Endothelial cell (in vitro differentiated cells): ENCODE measurements at regions not wholly inside any gene's neighbourhood (a gene's known extent, or its start where the extent isn't known, plus 50 kb on each side); places are given as distances from the start of the nearest gene placed in this dataset.

Experiments
- DNase-seq: peaks from one replicate; pipeline ENCODE4 v3.0.0; 2021; ENCODE audit warnings: low spot score
- H3K27ac Mint-ChIP-seq: one replicate; pipeline ENCODE4 v1.8.0; 2021; ENCODE audit warnings: mixed read lengths, inconsistent platforms; ENCODE audit not compliant: unreplicated experiment
- H3K27me3 Mint-ChIP-seq: one replicate; pipeline ENCODE4 v1.8.0; 2021; ENCODE audit warnings: mild to moderate bottlenecking, moderate library complexity, mixed read lengths, inconsistent platforms; ENCODE audit not compliant: unreplicated experiment
- H3K36me3 Mint-ChIP-seq: one replicate; pipeline ENCODE4 v1.8.0; 2021; ENCODE audit warnings: mild to moderate bottlenecking, low read depth, mixed read lengths, inconsistent platforms; ENCODE audit not compliant: unreplicated experiment
- H3K4me1 Mint-ChIP-seq: one replicate; pipeline ENCODE4 v1.8.0; 2021; ENCODE audit warnings: mild to moderate bottlenecking, mixed read lengths, inconsistent platforms; ENCODE audit not compliant: unreplicated experiment
- H3K4me3 Mint-ChIP-seq: one replicate; pipeline ENCODE4 v1.8.0; 2021; ENCODE audit warnings: mild to moderate bottlenecking, mixed read lengths, inconsistent platforms; ENCODE audit not compliant: unreplicated experiment
- H3K9me3 Mint-ChIP-seq: one replicate; pipeline ENCODE4 v1.8.0; 2021; ENCODE audit warnings: mixed read lengths, inconsistent platforms; ENCODE audit not compliant: unreplicated experiment
- TF ChIP-seq, protein P1 (sequence below): fragments of 200-600 bp; sonication (generic); IDR thresholded peaks from one replicate; pipeline ENCODE4 v1.5.0; 2021; ENCODE audit warnings: antibody characterized with exemption; ENCODE audit not compliant: unreplicated experiment

DNA sequence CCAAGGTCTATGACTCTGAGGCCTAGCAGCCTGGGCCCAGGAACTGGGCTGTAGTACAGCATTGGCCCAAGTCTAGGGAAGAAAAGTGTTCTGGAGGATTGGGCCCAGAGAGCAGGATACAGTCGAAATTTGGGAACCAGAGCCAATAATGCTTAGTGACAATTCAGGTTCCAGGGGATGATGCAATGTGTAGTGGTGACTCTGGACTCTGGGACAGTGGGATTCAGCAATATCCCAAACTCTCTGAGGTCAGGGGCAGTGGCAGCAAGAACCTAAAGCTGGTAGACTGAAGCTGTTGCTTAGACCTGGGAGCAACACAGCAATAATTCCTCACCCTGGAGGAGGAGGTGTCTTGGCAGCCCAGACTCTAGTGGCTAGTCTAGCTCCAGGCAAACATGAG, 545.5 kb upstream of the ARGLU1 start:
- H3K27ac Mint-ChIP-seq, result no peak overlapping the region
- no peak overlapping the region for H3K4me3 Mint-ChIP-seq
- DNase-seq, result no peak
- peaks cover 6% of the 10 kb centered on the region for H3K36me3 Mint-ChIP-seq
- no peaks in the 10 kb centered on the region for H3K4me1 Mint-ChIP-seq
- H3K27me3 Mint-ChIP-seq, result no peaks in the 10 kb centered on the region
- no peaks in the 10 kb centered on the region for H3K9me3 Mint-ChIP-seq
- TF ChIP-seq, protein P1, sequence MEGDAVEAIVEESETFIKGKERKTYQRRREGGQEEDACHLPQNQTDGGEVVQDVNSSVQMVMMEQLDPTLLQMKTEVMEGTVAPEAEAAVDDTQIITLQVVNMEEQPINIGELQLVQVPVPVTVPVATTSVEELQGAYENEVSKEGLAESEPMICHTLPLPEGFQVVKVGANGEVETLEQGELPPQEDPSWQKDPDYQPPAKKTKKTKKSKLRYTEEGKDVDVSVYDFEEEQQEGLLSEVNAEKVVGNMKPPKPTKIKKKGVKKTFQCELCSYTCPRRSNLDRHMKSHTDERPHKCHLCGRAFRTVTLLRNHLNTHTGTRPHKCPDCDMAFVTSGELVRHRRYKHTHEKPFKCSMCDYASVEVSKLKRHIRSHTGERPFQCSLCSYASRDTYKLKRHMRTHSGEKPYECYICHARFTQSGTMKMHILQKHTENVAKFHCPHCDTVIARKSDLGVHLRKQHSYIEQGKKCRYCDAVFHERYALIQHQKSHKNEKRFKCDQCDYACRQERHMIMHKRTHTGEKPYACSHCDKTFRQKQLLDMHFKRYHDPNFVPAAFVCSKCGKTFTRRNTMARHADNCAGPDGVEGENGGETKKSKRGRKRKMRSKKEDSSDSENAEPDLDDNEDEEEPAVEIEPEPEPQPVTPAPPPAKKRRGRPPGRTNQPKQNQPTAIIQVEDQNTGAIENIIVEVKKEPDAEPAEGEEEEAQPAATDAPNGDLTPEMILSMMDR, result no peak

DNA sequence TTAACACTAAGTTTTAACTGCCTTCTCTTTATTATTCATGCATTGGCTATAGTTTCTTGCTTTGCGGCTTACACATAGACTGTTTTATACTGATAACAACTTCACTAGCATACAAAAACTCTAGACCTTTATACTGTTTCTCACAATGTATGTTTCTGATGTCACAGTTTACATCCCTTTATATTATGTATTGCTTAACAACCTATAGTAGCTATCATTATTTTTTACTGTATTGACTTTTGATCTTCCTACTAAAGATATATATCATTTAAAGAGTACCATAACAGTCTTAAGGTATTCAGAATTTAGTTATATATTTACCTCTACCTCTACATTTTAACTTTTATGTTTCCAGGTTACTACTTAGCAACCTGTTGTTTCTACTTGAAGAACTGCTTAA, 543.3 kb upstream of the ARGLU1 start:
- TF ChIP-seq, protein P1, result no peak
- DNase-seq, result no peak
- H3K4me1 Mint-ChIP-seq, result no peaks in the 10 kb centered on the region
- no peak overlapping the region for H3K4me3 Mint-ChIP-seq
- peaks cover 6% of the 10 kb centered on the region for H3K36me3 Mint-ChIP-seq
- H3K9me3 Mint-ChIP-seq, result no peaks in the 10 kb centered on the region
- H3K27ac Mint-ChIP-seq, result no peak overlapping the region
- H3K27me3 Mint-ChIP-seq, result no peaks in the 10 kb centered on the region

DNA sequence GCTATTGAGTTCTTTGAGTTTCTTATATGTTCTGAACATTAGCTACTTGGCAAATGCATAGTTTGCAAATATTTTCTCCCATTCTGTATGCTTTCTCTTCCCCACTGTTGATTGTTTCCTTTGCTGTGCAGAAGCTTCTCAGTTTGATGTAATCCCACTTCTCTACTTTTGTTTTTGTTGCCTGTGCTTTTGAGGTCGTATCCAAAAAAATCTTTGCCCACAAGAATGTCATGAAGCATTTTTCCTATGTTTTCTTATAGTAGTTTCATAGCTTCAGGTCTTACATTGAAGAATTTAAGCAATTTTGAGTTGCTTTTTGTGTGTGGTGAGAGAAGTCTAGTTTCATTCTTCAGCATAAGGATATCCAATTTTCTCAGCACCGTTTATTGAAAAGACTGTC, 536.7 kb upstream of the ARGLU1 start:
- H3K27ac Mint-ChIP-seq, result no peak overlapping the region
- H3K27me3 Mint-ChIP-seq, result no peaks in the 10 kb centered on the region
- H3K36me3 Mint-ChIP-seq, result peaks cover 6% of the 10 kb centered on the region
- H3K9me3 Mint-ChIP-seq, result no peaks in the 10 kb centered on the region
- H3K4me3 Mint-ChIP-seq, result no peak overlapping the region
- DNase-seq, result no peak
- no peaks in the 10 kb centered on the region for H3K4me1 Mint-ChIP-seq
- TF ChIP-seq, protein P1, result no peak

DNA sequence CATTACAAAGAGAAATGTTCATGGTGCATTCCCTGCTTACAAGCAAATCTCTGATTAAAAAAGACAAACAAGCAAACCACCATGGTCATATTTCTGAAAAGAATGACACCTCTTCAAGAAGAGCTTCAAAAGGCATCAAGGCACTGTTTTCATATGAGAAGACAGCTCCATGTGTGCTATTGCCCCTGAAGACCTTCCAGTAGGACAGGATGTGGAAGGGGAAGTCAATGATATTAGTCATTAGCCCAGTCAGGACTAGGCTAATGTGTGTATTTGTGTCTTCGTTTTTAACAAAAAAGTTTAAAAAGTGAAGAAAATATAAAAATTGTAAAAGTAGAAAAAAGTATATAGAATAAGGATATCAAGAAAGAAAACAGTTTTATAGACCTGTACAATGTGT, 534.7 kb upstream of the ARGLU1 start:
- Mint-ChIP-seq H3K4me1 (no peaks in the 10 kb centered on the region), H3K36me3 (no peaks in the 10 kb centered on the region), H3K27me3 (no peaks in the 10 kb centered on the region), H3K9me3 (no peaks in the 10 kb centered on the region), H3K4me3 (no peak overlapping the region), H3K27ac (no peak overlapping the region)
- no peak for DNase-seq
- TF ChIP-seq, protein P1, result no peak

DNA sequence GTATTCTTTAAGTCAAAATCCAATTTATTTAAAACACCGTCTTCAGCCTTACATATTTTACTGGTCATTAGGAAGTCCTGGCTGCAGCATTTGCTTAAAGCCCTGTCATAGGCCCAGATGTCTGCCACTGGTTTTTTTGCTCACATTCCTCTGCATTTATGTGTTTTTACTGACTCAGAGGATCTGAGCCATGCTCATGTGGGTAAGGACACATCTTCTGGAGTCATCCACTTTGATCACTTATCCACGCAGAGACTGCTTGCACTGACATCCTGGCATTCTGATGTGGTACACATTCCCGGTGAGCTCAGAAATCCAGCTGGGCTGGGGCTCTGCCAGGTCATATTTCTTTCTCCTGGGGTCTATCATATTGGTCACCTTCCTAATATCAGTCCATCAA, 531.7 kb upstream of the ARGLU1 start:
- no peaks in the 10 kb centered on the region for H3K36me3 Mint-ChIP-seq
- no peaks in the 10 kb centered on the region for H3K27me3 Mint-ChIP-seq
- H3K9me3 Mint-ChIP-seq, result no peaks in the 10 kb centered on the region
- H3K4me3 Mint-ChIP-seq, result no peak overlapping the region
- no peak overlapping the region for H3K27ac Mint-ChIP-seq
- peaks cover 8% of the 10 kb centered on the region for H3K4me1 Mint-ChIP-seq
- TF ChIP-seq, protein P1, result no peak
- no peak for DNase-seq
